ENCODE measurements at regions not wholly inside any gene's neighbourhood (a gene's known extent, or its start where the extent isn't known, plus 50 kb on each side); places are given as distances from the start of the nearest gene placed in this dataset.
A peak's percentile ranks its signal among the peaks of the same experiment; 100 is the strongest.

DNA sequence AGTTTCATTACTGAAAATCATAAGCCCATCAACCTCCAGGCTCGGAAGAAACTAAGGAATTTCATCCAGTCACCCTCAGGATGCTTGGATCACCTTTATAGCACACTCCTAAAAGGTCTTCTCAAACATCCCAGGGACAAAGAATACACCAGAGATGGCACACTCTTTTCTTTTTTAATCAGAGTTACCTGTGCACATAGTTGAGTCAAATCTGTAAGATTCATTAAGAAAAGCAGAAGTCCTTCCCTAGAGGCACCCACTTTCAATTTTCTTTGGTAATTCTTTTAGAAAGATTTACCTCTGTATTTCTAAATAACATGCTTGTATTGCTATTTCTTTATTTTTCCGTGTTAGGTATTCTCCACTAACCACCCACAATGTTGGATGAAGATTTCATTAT, 50.6 kb upstream of the IL6 start:
- TF ChIP-seq FOXA1 (IDR thresholded peaks at IDR 0.05), result no peak
- no peak for DNase-seq (ENCODE audit: extremely low spot score)
- POLR2A ChIA-PET, result no interaction called here
- CTCF ChIA-PET, result no interaction called here

- ChIA-PET CTCF (no interaction called here), POLR2A (no interaction called here)
- no peak for DNase-seq (ENCODE audit: extremely low spot score)
- TF ChIP-seq HDGF (IDR thresholded peaks at IDR 0.05; ENCODE audit: borderline replicate concordance) (no peak), L3MBTL2 (conservative IDR thresholded peaks at IDR 0.05) (no peak), NFRKB (IDR thresholded peaks at IDR 0.05) (no peak), ZNF384 (IDR thresholded peaks at IDR 0.05) (no peak), CTBP1 (IDR thresholded peaks at IDR 0.05; ENCODE audit: borderline replicate concordance) (no peak), ARNT (IDR thresholded peaks at IDR 0.05) (no peak), FOXA1 (IDR thresholded peaks at IDR 0.05) (no peak), LEF1 (IDR thresholded peaks at IDR 0.05; ENCODE audit: borderline replicate concordance) (no peak), ELF4 (IDR thresholded peaks at IDR 0.05) (no peak), FOXM1 (IDR thresholded peaks at IDR 0.05; ENCODE audit: borderline replicate concordance) (no peak), BHLHE40 (IDR thresholded peaks at IDR 0.05; ENCODE audit: borderline replicate concordance) (no peak), TARDBP (IDR thresholded peaks at IDR 0.05) (no peak), SUZ12 (IDR thresholded peaks at IDR 0.05) (no peak), SP1 (IDR thresholded peaks at IDR 0.05) (no peak), FOXK2 (IDR thresholded peaks at IDR 0.05) (no peak)
- TF ChIP-seq, protein P1, sequence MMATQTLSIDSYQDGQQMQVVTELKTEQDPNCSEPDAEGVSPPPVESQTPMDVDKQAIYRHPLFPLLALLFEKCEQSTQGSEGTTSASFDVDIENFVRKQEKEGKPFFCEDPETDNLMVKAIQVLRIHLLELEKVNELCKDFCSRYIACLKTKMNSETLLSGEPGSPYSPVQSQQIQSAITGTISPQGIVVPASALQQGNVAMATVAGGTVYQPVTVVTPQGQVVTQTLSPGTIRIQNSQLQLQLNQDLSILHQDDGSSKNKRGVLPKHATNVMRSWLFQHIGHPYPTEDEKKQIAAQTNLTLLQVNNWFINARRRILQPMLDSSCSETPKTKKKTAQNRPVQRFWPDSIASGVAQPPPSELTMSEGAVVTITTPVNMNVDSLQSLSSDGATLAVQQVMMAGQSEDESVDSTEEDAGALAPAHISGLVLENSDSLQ (IDR thresholded peaks at IDR 0.05), result no peak
These were observed 51.1 kb upstream of the IL6 start for GRCh38 chr7:22675917-22676343.

DNA sequence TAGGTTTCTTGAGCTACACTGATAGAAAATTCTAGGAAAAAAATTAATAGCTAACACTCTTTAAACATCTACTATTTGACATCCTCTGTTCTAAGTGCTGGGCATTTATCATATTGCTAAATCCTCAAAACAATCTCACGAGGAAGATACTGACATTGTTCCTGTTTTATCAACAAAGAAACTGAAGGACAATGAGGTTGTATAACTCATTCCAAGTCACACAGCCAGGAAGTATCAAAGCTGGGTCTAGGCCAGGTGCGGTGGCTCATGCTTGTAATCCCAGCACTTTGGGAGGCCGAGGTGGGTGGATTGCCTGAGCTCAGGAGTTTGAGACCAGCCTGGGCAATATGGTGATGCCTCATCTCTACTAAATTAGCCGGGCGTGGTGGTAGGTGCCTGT, 51.6 kb upstream of the IL6 start:
- POLR2A ChIA-PET, result no interaction called here
- CTCF ChIA-PET, result no interaction called here
- no peak for DNase-seq (ENCODE audit: extremely low spot score)

DNA sequence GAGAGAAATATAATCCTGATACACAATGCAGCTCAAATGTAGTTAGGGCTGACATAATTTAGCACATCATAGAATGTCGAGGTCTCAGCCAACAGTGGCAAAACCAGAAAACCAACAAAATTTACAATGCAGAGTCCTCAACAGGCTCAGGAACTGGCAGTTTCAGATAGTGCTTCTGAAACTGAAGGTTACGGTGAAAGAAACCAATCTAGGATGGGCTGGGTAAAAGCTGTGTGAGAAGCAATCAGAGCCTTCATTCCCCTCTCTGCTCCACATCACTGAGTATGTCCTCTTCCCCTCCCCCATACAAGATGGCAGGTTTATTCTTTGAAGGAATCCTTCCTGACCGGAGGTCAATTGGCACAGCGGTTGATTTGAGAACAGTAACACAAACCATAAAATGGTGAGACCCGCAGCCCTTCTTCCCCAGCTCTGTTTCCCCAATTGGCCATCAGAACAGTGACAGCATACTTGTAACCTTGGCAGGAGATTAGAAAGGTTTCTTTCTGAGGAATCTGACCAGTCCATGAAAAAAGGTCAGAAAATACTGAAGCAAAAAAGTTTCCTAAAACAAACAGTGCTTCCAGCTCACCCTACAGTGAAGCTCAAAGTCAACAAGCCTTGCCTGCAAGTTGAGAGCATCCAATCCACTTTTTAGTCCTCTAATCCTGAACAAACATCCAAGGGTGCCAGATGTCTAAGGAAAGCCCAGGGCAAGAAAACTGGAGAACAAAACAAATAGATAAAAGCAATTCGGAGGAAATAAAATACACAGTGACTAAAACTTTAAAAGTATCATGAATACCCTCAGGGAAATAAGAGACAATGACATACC, 53.9 kb upstream of the IL6 start:
- TF ChIP-seq FOXA1 (IDR thresholded peaks at IDR 0.05) (0 out of 2 replicates have a peak, but pooled peaks have one; percentile 24), HDGF (IDR thresholded peaks at IDR 0.05; ENCODE audit: borderline replicate concordance) (no peak)
- POLR2A ChIA-PET, result no interaction called here
- CTCF ChIA-PET, result interaction anchor here (0.6 to 1.2 kb wide), 3 partner anchors 17 to 446 kb away, joined by 3 read pairs; no protein-coding TSS in a partner anchor

More for the DNA sequence above, 51.6 kb upstream of the IL6 start:
- TF ChIP-seq FOXK2 (IDR thresholded peaks at IDR 0.05) (no peak), ZNF384 (IDR thresholded peaks at IDR 0.05) (no peak)

DNA sequence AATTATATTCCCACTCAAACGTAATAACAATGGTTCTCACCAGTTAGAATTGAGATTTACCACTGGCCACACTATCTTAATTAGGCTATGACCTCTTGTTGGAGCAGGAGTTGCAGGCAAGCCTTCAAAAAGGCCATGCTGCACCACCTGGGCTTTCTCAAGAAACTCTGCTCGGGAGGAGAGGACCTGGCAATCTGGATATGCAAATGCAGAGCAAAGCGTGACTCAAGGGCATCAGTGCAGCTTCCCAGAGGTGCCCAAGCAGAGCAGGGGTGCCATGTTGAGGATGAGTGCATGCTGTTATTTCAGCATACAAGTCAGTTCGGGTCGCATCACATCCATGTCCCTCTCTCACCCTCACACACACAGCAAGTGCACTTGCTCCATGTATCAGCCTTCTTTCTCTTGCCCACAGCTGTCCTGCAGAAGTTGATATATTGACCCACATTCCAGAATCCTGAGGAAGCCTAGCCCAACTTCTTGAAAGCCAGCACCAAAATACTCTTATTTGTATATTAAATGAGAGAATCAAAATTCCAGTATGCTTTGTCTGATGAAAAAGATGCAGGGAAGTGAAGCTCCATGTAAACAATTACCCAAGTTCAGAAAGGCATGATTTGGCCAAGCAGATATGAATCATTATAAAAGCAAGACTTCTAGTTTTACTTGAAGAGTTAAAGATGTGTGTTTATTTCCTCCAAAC, 55.7 kb upstream of the IL6 start:
- no peak for DNase-seq (ENCODE audit: extremely low spot score)
- ChIA-PET CTCF (interaction anchor here (0.8 kb wide), 1 partner anchor 85 kb away, joined by 4 read pairs; no protein-coding TSS in a partner anchor), POLR2A (no interaction called here)
- TF ChIP-seq FOXK2 (IDR thresholded peaks at IDR 0.05) (no peak), L3MBTL2 (conservative IDR thresholded peaks at IDR 0.05) (no peak)

More for the DNA sequence above, 53.9 kb upstream of the IL6 start:
- no peak for DNase-seq (ENCODE audit: extremely low spot score)

- CTCF ChIA-PET, result interaction anchor here (0.7 kb wide), 1 partner anchor 606 kb away, joined by 4 read pairs; no protein-coding TSS in a partner anchor
- TF ChIP-seq HDGF (IDR thresholded peaks at IDR 0.05; ENCODE audit: borderline replicate concordance) (no peak), LEF1 (IDR thresholded peaks at IDR 0.05; ENCODE audit: borderline replicate concordance) (no peak), L3MBTL2 (conservative IDR thresholded peaks at IDR 0.05) (no peak), CTBP1 (IDR thresholded peaks at IDR 0.05; ENCODE audit: borderline replicate concordance) (no peak), ARNT (IDR thresholded peaks at IDR 0.05) (no peak), FOXA1 (IDR thresholded peaks at IDR 0.05) (no peak), SP1 (IDR thresholded peaks at IDR 0.05) (no peak), FOXK2 (IDR thresholded peaks at IDR 0.05) (no peak), SUZ12 (IDR thresholded peaks at IDR 0.05) (no peak), FOXM1 (IDR thresholded peaks at IDR 0.05; ENCODE audit: borderline replicate concordance) (no peak)
- POLR2A ChIA-PET, result no interaction called here
These were observed 56.6 kb upstream of the IL6 start for GRCh38 chr7:22670422-22670815.

GRCh38 chr7:22669692-22670421, 57.1 kb upstream of the IL6 start:
- ChIA-PET POLR2A (no interaction called here), CTCF (interaction anchor here (0.7 to 1.0 kb wide), 2 partner anchors 58 to 607 kb away, joined by 4 to 5 read pairs; no protein-coding TSS in a partner anchor)
- DNase-seq (ENCODE audit: extremely low spot score), result no peak
- TF ChIP-seq LEF1 (IDR thresholded peaks at IDR 0.05; ENCODE audit: borderline replicate concordance) (no peak), ARNT (IDR thresholded peaks at IDR 0.05) (no peak), BHLHE40 (IDR thresholded peaks at IDR 0.05; ENCODE audit: borderline replicate concordance) (no peak), TARDBP (IDR thresholded peaks at IDR 0.05) (no peak), ELF4 (IDR thresholded peaks at IDR 0.05) (no peak), SP1 (IDR thresholded peaks at IDR 0.05) (no peak), ZNF384 (IDR thresholded peaks at IDR 0.05) (no peak), SUZ12 (IDR thresholded peaks at IDR 0.05) (no peak), L3MBTL2 (conservative IDR thresholded peaks at IDR 0.05) (no peak), FOXM1 (IDR thresholded peaks at IDR 0.05; ENCODE audit: borderline replicate concordance) (no peak)
- TF ChIP-seq, protein P1 (IDR thresholded peaks at IDR 0.05), result no peak

More at GRCh38 chr7:22670422-22670815, 56.6 kb upstream of the IL6 start:
- DNase-seq (ENCODE audit: extremely low spot score), result no peak

Data from HEK293T (cell line).